ENCODE measurements at regions not wholly inside any gene's neighbourhood (a gene's known extent, or its start where the extent isn't known, plus 50 kb on each side); places are given as distances from the start of the nearest gene placed in this dataset.

DNA sequence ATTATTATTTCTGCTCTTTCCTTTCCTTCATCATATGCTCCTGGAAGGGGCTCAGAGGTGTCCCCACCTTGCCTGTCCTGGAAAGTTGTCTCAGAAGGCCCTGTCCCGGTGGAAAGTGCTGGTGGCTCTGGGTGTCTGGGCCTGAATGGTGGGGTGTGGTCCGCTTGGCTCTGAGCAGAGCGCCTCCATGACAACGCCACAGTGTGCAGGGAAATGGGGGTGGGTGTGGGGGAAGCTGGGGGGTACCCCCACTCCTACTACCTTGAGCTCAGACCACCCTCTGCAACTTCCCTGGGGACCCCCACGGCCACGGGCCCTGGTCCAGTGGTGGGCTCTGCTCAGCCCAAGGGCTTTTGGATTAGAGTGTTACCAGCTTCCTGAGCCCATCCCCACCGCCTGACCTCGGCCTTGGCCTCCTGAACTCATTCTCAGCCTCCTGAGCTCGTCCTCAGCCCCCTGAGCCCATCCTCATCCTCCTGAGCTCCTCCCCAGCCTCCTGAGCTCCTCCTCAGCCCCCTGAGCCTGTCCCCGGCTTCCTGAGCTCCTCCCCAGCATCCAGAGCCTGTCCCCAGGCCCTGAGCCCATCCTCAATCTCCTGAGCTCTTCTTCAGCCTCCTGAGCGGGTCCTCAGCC lies 106.4 kb upstream of the FAM20C start:
- DNase-seq = no peak

DNA sequence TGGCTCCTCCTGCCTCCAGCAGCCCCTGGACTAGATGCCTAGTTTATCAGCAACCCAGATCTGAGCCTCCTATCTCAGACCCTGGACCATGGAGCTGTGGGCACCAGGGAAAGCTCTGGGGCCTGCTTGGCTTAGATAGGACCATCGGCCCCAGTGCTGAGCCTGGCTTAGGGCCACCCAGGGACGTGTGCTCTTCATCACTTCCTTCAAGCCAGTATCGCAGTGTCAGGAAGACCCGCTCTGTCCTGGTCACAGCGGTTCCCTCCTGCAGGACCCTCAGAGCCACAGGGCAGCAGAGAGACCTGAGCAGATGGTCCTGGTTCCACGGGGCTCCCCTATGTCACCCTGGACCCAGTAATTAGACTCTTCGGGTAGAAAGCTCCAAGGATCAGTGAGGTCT lies 105.7 kb upstream of the FAM20C start:
- DNase-seq = no peak

DNA sequence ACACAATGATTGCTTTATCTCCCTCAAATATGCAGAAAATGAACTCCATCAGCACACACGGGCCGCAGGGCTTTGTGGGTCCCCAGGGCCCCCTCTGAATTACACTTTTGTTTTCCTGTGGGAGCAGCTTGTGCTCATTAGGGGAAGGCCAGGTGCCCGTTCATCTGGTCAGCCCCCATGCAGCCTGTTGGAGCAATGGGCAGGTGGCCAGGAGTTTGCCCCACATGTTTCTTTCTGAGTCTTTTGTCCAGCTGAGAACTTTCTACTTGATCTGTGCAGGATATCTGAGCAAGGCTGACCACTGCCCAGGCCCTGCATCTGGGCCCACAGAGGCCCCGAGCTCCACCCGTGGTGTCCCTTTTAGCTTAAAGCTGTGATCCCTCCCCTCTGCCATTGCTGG lies 105.3 kb upstream of the FAM20C start:
- no peak for DNase-seq

DNA sequence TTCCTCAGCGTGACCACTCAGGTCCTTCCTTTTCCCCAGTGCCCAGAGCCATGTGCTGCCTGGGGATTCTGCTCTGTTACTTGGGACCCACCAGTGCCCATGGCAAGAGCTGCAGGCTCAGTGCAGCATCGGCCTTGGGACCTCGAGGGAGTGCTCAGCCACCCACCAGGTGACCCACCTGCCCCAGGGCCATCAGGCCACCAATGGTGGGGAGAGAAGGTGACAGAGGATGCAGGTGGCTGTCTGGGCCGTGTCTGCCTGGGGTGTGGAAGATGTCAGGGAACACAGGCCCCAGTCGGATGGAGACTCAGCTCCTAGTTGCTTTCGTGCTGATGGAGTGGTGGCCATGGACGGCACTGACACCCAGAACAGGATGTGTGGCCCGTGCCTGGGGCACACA lies 104.7 kb upstream of the FAM20C start:
- no peak for DNase-seq

DNA sequence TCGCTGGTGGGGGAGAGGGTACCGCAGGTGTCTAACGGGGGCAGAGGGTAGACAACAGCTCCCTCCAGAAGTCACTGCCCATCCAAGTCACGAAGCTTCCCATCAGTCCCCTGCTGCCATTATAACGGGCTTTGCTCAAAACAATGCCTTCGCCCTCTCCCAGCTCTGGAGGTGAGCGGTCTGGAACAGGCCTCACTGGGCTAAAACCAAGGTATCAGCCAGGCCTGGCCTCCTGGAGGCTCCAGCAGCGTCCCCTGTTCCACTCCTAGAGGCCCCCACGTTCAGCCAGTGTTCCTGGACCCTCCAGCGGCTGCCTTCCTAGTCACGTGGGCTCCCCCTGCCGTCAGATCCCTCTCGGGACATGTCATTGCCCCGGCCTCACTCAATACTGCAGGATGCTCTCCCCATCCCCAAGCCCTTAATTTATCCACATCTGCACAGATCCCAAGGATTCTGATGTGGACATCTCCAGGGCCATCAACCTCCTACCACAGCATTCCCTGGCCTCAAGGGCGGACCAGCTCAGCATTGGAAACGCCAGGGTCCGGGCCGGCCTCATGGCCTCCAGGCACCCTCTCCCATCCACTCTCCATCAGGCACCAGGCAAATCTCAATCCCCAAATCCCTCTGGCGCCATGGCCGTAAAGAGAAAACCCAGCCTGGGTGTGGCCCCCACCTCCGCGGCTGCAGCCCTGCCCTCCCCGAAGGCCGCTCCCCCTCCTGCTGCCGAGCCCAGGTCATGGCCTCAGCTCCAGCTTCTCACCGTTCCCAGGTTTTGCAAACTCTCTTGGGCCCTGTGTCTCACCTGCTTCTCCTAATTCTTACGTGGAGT lies 104.1 kb upstream of the FAM20C start:
- no peak for DNase-seq

DNA sequence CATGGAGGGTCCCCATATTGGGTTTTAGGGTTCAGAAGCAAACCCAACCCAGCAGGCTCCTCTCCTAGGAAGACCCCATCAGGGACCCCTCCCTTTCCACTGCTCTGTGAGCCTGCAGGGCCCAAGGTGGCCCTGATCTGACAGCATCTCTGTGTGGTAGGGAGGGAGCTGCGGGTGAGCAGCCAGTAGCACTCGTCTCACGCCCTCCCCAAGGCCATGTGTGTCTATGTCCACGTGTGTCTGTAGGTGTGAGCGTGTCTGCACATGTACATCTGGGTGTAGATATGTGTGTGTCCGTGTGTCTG lies 103.5 kb upstream of the FAM20C start:
- no peak for DNase-seq

DNA sequence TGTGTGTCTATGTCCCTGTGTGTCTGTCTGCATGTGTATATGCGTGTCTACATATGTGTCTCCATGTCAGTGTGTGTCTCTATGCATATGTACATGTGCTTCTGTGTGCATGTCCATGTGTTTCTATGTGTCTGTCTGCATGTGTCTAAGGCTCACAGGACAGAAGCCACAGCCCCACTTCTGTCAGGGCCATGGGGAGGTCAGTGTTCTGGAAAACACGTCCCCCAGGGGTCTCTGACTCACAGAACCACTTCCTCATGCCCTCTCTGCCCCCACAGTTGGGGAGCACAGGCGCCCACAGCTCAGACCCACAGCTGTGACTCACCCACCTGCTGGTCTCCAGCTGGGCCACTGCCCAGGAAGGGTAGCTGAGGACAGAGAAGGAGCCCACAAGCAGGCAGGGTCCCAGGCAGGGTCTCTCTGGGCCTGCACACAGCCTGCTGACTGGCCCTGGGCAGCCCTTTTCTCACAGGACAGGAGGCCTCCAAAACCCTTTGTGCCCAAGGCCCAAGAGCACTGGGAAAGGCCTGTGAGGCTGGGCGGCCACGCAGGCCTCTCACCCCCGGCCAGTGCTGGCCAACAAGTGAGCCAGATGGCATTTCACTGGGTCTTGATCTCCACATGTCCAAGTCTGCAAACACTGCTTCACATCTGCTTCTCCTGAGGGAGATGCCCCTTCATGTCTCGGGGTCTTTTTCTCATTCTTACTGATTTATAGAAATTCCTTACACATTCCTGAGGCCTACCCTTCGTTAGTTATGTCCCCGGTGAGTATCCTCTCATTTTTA lies 102.9 kb upstream of the FAM20C start:
- DNase-seq = no peak

DNA sequence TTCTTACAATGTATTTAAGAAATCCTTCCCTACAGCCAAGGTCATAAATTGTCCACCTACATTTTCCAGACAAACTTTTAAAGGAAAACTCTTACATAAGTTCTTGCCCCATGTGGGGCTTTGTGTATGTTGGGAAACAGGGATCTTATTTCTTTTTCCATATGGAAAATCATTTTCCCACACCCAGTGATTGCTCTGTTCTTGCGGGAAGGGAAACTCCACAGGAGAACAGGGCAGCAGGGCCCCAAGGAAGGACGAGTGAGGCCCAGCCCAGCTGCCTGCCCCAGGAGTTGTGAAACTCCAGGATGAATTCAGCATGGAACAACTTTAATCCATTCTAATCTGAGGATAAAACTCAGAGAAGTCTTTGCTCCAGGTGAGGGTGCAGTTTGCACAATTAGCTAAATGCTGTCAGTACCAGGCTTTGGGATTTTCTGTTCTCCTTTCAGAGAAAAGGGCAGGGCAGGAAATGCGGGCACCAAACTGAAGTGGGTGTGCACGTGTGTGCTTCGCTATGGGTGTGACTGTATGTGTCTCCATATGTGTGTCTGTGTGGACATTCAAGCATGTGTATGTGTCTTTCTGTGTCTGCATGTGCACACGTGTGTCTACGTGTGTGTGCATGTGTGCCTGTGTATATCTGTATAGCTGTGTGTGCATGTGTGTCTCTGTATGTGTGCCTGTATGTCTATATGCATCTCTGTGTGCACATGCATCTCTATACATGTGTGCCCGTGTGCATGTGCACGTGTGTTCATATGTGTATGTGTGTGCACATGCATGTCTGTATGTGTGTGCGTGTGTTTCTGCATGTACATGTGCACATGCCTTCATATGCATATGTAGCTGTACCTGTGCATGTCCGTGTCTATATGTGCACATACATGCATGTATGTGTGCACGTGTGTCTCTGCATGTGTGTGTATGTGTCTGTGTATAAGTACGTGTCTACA lies 102.0 kb upstream of the FAM20C start:
- DNase-seq = no peak

DNA sequence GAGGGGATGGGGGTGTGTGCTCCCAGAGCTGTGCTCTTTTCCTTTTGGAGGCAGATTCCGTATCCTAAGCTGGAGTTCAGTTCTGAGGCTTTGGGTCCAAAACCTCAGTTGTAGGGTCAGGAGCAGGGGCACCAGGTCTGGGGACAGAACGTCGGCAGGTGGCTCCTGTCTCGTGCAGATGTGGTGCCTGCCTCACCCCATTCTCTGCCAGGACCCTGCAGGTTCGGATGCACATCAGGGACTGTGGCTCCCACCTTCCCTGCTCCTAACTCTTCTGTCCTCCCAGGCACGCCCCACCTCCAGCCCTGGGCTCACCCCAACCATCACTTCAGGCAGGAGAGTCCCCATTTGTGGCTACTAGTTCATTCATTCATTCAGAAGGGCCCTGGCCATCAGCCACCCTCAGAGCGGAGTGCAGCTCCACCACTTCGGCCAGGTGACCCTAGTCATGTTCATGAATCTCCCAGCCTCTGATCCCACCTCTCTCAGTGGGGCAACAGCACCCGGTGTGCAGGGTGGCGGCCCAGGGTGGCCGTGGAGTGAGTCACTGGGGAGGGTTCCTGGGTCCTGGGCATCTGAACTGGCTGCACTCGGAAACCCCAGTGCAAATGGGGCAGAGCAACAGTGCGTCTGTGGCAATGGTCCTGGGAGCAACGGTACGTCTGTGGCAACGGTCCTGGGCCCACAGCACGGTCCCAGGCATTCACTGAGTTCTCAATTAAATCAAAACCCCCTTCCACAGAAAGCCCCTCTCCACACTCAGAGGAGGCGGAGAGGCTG lies 100.8 kb upstream of the FAM20C start:
- no peak for DNase-seq

DNA sequence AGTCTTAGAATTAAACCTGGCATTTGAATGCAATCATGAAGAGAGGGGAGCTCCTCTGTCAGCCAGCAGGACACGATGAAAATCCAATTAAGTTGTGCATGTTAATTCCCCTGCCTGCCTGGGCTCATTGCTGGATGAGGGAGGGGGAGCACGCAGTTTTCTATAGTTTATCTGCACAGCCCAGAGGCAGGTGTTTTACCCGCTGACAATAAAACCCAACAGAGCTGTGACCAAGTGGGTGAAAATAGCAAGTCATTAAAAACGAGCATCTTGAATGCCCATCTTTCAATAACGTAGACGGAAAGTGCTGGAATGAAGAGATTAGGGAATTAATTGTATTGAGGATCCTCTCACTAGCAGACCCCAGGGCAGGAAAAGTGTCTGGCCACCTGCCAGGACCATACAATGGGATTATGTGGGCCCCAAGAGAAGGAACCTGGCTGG lies 100.1 kb upstream of the FAM20C start:
- no peak for DNase-seq

DNA sequence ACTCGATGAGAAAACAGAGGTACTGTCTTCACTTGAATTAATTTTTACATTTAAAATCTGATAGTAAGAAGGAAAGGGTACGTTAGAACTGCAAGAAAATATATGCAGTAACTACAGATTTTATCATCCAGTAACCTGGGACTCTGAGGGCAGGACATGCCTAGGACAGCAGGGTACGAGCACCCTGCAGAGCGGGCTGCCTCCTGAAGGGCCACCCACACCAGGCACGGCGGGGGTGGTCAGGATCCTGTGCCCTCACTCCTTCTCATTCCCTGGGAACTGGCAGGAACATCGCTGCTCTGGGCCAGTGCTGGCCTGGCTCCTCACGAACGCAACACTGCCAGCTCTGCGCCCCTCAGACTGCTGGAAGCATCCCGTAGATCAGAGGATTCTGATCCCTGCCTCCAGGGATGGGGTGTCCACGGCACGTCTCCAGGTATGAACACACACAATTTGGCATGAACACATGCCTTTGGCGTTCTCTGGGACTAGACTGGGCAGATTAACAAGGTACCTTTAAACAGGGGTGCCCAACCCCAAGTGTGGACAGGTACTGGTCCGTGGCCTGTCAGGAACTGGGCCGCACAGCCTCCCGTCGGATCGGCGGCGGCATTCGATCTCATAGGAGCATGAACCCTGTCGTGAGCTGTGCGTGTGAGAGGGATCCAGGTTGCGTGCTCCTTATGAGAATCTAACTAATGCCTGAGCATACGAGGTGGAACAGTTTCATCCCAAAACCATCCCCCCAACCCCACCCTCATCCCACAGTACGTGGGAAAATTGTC lies 99.3 kb upstream of the FAM20C start:
- DNase-seq = no peak

DNA sequence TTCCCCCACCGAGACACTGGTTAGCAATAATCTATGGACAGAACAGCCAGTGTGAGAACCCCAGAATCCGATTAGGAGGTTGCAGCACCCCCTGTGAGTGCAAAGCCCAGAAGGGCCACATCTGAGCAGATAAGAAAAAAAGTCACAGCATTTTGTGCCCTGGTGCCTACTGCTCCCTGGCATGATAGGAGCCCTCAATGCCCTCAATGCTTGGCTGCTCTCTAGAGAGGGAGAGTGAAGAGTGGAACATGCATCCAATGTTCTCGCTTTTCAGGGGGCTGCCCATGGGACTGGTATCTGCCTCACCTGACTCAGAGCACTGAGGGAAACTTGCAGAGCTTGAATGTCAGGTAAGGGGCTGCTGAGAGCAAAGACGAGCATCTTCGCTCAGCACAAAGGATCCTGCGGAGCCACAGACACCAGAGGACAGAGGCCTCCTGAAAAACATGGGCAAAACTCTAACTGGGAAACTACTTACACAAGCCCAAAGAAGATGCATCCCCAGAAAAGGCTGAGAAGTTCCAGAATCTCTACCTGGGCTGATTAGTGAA lies 98.0 kb upstream of the FAM20C start:
- DNase-seq = no peak

DNA sequence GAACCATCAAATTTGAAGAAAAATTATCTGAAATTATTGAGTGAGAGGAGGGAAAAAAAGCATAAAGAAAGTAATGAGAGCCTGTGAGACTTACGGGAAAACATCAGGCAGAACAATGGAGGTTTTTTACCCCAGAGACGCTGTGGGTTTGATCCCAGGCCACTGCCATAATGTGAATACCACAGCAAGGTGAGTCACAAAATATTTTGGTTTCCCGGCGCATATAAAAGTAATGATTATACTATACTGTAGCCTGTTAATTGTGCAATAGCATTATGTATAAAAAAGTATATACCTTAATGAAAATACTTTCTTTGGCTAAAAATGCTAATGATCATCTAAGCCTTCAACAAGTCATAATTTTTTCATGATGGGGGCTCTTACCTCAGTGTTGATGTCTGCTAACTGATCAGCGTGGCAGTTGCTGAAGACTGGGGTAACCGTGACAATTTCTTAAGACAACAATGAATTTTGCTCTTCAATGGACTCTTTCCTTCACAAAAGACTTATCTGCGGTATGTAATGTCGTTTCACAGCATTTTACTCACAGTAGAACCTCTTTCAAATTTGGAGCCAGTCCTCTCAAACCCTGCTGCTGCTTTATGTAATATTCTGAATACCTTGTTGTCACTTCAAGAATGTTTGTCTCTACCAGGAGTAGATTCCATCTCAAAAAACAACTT lies 97.0 kb upstream of the FAM20C start:
- DNase-seq = no peak

DNA sequence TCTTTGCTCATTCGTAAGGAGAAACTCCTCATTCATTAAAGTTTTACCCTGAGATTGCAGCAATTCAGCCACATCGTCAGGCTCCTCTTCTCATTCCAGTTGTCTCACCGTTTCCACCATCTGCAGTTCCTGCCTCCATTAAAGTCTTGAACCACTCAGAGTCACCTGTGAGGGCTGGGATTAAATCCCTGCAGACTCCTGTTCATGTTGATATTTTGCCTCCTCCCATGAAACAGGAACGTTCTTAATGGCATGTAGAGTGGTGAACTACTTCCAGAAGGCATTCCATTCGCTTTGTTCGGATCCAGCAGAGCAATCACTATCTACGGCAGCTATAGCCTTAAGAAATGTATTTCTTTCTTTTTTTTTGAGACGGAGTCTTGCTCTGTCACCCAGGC lies 96.5 kb upstream of the FAM20C start:
- DNase-seq = no peak

DNA sequence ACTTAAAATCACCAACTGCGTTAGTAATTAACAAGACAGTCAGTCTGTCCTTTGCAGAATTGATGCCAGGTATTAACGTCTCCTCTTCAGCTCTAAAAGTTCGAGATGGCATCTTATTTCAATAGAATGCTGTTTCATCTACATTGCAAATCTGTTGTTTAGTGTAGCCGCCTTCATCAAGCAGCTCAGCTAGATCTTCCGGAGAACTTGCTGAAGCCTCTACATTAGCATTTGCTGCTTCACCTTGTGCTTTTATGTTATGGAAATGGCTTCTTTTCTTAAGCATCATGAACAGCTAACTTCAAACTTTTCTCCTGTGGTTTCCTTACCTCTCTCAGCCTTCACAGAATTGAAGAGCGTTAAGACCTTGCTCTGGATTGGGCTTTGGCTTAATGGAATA lies 95.5 kb upstream of the FAM20C start:
- DNase-seq = no peak

DNA sequence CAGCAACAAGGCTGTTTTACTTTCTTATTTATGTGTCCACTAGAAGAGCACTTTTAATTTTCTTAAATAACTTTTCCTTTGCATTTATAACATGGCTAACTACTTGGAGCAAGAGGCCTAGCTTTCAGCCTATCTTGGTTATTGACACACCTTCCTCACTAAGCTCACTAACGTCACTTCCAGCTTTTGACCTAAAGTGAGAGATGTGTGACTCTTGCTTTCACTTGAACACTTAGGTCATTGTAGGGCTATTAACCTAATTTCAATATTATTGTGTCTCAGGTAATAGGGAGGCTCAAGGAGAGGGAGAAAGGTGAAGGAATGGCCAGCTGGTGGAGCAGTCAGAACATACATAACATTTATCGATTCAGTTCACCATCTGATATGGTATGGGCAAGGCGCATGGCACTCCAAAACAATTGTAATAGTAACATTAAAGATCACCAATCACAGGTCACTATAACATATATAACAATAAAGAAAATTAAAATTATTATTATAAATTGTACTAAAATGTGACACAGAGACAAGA lies 95.0 kb upstream of the FAM20C start:
- DNase-seq = no peak

DNA sequence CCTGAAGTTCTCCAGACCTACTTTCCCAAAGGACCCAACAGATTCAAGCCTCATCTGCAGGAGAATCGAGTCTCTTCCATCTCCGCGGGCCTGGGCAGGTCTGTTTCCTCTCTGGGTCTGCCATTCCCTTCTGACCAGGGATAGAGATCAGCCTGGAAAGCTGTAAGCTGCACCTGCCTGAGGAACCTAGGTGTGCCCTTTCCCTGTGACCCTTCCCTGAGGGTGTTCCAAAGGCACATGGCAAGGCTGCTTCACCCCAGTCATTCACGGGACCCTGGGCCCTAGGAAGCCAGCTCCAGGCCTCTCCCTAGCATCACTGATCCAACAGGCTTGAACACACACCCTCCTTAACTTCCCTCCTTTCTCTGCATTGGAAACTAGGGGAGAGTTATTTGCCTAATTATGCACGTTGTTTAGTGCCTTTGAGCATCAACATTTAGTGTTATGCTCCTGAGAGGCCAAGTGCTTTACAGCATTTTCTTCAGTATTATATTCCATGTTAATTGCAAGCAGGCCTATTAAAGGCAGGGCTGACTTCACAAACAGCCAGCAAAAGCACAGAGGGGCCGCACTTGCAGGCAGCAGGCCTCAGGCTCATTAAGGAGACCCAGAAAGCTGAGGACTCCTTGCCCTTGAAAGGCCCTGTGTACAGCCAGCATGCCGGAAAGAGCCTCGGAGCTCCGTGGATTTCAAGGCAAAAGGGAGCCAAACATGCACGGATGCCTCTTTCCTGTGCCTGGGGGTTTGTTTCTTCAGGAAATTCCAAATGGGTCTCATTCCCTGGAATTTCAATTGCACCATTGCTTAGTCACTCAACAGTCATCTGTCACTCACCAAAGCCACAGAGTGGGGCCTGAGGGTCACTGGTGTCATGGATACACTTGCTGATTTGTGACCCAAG lies 91.0 kb upstream of the FAM20C start:
- DNase-seq = no peak

DNA sequence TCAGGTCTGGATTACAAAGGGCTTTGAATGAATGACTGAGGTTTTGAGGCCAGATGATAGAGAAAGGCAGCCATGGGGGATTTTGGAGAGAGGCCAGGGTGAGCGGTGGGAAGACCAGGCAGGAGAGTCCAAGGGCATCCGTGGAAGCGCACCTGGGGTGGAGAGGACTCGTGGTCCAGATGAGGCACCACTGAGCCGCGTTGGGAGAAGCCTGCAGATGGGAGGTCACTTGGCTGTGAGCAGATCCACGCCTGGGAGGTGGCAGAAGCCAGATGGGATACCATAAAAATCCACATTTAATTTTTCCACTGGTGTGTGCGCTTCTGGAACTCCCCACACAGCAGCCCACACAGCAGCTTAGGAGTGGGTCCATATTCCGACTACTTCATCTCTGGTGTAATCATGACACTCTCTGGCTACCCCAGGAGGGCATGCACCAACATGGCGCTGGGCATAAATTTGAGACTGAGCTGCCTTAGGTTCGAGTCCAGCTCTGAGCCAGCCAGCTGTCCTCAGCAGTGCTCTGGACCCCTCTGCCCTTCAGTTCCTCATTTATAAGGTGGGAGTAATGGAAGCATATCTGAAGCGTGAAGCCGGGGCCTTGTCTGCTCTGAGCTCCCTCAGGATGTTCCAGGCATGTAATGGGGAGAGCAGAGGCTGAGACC lies 90.2 kb upstream of the FAM20C start:
- DNase-seq = no peak
